ENCODE measurements at regions not wholly inside any gene's neighbourhood (a gene's known extent, or its start where the extent isn't known, plus 50 kb on each side); places are given as distances from the start of the nearest gene placed in this dataset.

- DNase-seq (ENCODE audit: low read depth) = no peak
Measured at GRCh38 chr14:87879389-87879788, 113.6 kb downstream of the GALC start.

GRCh38 chr14:87878959-87879358, 114.0 kb downstream of the GALC start:
- DNase-seq (ENCODE audit: low read depth) = no peak

- DNase-seq (ENCODE audit: low read depth) = no peak
Measured at GRCh38 chr14:87877877-87878276, 115.1 kb downstream of the GALC start.

GRCh38 chr14:87874676-87875075, 118.3 kb downstream of the GALC start:
- DNase-seq (ENCODE audit: low read depth) = no peak

GRCh38 chr14:87873741-87874140, 119.2 kb downstream of the GALC start:
- no peak for DNase-seq (ENCODE audit: low read depth)

- DNase-seq (ENCODE audit: low read depth) = no peak
Measured at GRCh38 chr14:87869619-87870583, 123.1 kb downstream of the GALC start.

GRCh38 chr14:87868920-87869319, 124.1 kb downstream of the GALC start:
- DNase-seq (ENCODE audit: low read depth) = no peak

GRCh38 chr14:87866116-87866515, 126.9 kb downstream of the GALC start:
- no peak for DNase-seq (ENCODE audit: low read depth)

GRCh38 chr14:87864356-87865270, 128.4 kb downstream of the GALC start:
- no peak for DNase-seq (ENCODE audit: low read depth)

- no peak for DNase-seq (ENCODE audit: low read depth)
Measured at GRCh38 chr14:87863047-87863446, 129.9 kb downstream of the GALC start.

- no peak for DNase-seq (ENCODE audit: low read depth)
Measured at GRCh38 chr14:87852107-87852506, 140.9 kb downstream of the GALC start.

- no peak for DNase-seq (ENCODE audit: low read depth)
Measured at GRCh38 chr14:87851190-87851589, 141.8 kb downstream of the GALC start.

GRCh38 chr14:87847216-87847755, 145.7 kb downstream of the GALC start:
- DNase-seq (ENCODE audit: low read depth) = no peak

- DNase-seq (ENCODE audit: low read depth) = no peak
Measured at GRCh38 chr14:87840906-87841305, 152.1 kb downstream of the GALC start.

- DNase-seq (ENCODE audit: low read depth) = no peak
Measured at GRCh38 chr14:87838931-87839330, 154.1 kb downstream of the GALC start.

GRCh38 chr14:87837296-87837695, 155.7 kb downstream of the GALC start:
- DNase-seq (ENCODE audit: low read depth) = no peak

GRCh38 chr14:87834594-87834993, 158.4 kb downstream of the GALC start:
- DNase-seq (ENCODE audit: low read depth) = no peak

- DNase-seq (ENCODE audit: low read depth) = no peak
Measured at GRCh38 chr14:87833026-87833425, 160.0 kb downstream of the GALC start.

- no peak for DNase-seq (ENCODE audit: low read depth)
Measured at GRCh38 chr14:87830443-87831096, 162.4 kb downstream of the GALC start.

GRCh38 chr14:87829543-87829942, 163.4 kb downstream of the GALC start:
- no peak for DNase-seq (ENCODE audit: low read depth)

GRCh38 chr14:87824266-87824665, 168.7 kb downstream of the GALC start:
- no peak for DNase-seq (ENCODE audit: low read depth)

- DNase-seq (ENCODE audit: low read depth) = no peak
Measured at GRCh38 chr14:87816416-87816815, 176.6 kb downstream of the GALC start.

All from T-helper 22 cell (primary cell).